ENCODE measurements at regions not wholly inside any gene's neighbourhood (a gene's known extent, or its start where the extent isn't known, plus 50 kb on each side); places are given as distances from the start of the nearest gene placed in this dataset.

DNA sequence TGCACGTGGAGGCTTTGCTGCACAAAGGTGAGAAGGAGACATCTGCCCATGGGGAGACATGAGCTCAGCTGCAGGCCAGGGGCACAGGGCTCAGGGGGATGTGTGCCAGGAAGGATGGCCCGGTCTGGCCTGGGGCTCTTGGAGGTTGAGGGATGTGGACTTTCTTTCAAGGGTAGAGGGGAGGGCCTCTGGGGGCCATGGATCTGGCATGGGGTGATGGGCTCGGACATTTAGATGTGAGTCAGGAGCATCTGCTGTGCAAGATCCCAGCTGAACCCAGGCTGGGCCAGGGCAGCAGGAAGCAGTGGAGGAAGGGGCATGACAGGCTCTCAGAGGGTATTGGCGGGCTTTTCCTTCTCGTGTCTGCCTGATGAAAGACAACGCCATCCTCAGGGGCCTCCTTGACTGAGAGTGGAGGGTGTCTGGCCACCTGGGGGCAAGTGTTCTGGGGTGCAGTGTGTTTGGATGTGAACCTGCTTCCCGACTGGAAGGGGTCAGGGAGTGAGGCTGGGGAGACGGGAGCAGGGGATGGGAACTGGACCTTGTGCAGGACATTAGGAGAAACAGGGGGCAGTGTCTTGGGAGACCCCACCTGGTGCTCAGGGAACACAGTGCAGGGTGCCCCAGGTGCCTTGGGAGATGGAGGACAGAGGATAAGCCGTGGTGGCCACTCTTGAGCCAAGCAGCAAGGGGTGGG lies 156.1 kb downstream of the ERMARD start:
- Histone ChIP-seq H3K27ac (no peak overlapping the region), H3K4me3 (ENCODE audit: low read depth in 1 of 2, low read length in 1 of 2) (no peak overlapping the region), H3K36me3 (no peaks in the 10 kb centered on the region), H3K4me1 (ENCODE audit: control insufficient read depth in 1 of 2, insufficient read depth in 1 of 2, low read depth in 1 of 2, low read length in 1 of 2) (no peaks in the 10 kb centered on the region), H3K9me3 (no peaks in the 10 kb centered on the region), H3K27me3 (no peaks in the 10 kb centered on the region)
- TF ChIP-seq, protein P1, sequence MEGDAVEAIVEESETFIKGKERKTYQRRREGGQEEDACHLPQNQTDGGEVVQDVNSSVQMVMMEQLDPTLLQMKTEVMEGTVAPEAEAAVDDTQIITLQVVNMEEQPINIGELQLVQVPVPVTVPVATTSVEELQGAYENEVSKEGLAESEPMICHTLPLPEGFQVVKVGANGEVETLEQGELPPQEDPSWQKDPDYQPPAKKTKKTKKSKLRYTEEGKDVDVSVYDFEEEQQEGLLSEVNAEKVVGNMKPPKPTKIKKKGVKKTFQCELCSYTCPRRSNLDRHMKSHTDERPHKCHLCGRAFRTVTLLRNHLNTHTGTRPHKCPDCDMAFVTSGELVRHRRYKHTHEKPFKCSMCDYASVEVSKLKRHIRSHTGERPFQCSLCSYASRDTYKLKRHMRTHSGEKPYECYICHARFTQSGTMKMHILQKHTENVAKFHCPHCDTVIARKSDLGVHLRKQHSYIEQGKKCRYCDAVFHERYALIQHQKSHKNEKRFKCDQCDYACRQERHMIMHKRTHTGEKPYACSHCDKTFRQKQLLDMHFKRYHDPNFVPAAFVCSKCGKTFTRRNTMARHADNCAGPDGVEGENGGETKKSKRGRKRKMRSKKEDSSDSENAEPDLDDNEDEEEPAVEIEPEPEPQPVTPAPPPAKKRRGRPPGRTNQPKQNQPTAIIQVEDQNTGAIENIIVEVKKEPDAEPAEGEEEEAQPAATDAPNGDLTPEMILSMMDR (IDR thresholded peaks at IDR 0.05), result no peak

DNA sequence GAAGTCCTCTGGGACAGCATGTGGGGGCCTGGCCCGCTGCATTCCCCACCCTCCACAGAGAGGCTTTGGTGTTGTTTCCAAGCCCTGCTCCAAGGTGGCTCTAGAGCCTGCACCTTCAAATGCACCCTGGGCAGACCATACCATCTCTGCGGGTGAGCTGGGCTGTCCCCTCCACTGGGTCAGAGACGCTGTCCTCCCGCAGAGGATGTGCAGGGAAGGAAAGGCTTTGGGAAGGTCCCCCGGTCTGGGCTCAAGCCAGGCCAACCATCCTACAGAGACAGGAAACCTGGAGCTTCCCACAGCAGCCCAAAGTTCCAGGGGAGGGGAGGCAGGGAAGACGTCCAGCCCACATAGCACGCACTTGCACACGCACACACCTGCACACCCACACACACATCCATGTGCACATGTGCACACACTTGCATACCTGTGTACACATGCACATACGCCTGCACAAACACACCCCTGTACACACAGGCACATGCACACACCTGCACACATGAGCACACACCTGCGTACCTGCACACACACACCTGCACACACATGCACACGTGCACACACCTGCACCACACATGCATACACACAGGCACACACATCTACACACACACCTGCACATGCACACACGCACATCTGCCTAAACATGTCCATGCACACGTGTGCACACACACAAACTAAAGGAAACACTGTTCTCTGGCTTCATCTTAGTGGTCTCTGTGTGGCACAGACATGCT lies 155.4 kb downstream of the ERMARD start:
- Histone ChIP-seq H3K36me3 (no peaks in the 10 kb centered on the region), H3K27me3 (no peaks in the 10 kb centered on the region), H3K4me3 (ENCODE audit: low read depth in 1 of 2, low read length in 1 of 2) (no peak overlapping the region), H3K4me1 (ENCODE audit: control insufficient read depth in 1 of 2, insufficient read depth in 1 of 2, low read depth in 1 of 2, low read length in 1 of 2) (no peaks in the 10 kb centered on the region), H3K9me3 (no peaks in the 10 kb centered on the region), H3K27ac (no peak overlapping the region)
- TF ChIP-seq, protein P1 (IDR thresholded peaks at IDR 0.05), result no peak

DNA sequence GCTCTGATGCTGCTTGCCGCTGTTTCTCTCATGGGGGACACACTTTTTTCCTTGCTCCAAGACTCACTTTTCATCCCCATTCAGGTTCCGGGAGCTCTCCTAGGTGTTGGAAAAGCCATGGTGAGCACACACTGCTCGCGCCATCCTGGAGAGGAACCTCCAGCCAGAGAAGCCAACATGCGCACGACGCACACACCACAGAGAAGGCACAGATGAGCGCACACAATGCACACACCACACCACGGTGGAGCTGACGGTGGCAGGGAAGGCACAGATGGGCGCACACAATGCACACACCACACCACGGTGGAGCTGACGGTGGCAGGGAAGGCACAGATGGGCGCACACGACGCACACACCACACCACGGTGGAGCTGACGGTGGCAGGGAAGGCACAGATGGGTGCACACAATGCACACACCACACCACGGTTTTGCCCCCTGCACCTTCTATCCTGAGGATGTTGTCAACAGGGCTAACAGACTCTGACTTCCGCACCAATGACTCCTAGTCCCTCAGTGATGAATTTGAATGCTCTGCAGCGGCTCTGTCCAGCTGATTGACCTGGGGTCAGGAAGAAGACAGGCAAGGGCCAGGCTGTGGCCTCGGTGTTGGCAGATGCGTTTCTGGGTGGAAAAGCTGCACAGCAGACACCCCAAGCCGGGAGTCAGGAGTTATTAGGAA lies 154.7 kb downstream of the ERMARD start:
- Histone ChIP-seq H3K9me3 (no peaks in the 10 kb centered on the region), H3K27ac (no peak overlapping the region), H3K27me3 (no peaks in the 10 kb centered on the region), H3K4me1 (ENCODE audit: control insufficient read depth in 1 of 2, insufficient read depth in 1 of 2, low read depth in 1 of 2, low read length in 1 of 2) (no peaks in the 10 kb centered on the region), H3K36me3 (no peaks in the 10 kb centered on the region), H3K4me3 (ENCODE audit: low read depth in 1 of 2, low read length in 1 of 2) (no peak overlapping the region)
- TF ChIP-seq, protein P1 (IDR thresholded peaks at IDR 0.05), result no peak

DNA sequence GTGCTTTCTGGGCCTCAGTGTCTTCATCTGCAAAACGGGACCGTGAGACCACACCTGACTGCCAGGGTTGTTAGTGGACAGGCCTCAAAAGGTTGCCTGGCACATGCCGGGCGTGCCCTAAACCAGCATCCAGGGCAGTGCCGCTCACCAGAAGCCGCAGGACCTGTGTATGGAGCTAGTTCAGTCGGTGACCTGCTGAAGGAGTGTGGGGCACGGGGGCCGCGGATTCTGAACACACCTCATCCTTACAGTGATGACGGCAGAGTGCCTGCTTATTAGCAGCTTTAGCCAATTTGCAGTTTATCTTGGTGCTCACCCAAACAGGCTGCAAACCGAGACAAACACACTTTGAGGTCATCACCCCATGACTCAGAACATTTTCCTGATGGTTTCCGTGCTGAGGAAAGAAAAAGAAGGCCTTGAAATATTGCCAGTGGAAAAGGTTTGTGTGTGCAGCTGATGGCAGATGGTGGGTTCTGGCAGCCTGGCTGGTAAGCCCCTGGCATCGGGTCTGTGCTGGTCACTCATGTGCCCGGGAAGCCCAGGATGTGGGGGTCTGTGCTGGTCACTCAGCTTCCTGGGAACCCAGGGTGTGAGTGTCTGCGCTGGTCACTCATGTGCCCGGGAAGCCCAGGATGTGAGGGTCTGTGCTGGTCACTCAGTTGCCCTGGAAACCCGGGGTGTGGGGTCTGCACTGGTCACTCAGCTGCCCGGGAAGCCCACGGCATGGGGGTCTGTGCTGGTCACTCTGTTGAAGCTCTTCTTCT lies 153.8 kb downstream of the ERMARD start:
- Histone ChIP-seq H3K27ac (no peak overlapping the region), H3K9me3 (no peaks in the 10 kb centered on the region), H3K4me1 (ENCODE audit: control insufficient read depth in 1 of 2, insufficient read depth in 1 of 2, low read depth in 1 of 2, low read length in 1 of 2) (no peaks in the 10 kb centered on the region), H3K27me3 (no peaks in the 10 kb centered on the region), H3K36me3 (no peaks in the 10 kb centered on the region), H3K4me3 (ENCODE audit: low read depth in 1 of 2, low read length in 1 of 2) (no peak overlapping the region)
- TF ChIP-seq, protein P1 (IDR thresholded peaks at IDR 0.05), result no peak
